BJ (cell line): ENCODE measurements at regions not wholly inside any gene's neighbourhood (a gene's known extent, or its start where the extent isn't known, plus 50 kb on each side); places are given as distances from the start of the nearest gene placed in this dataset.

Source experiments
- CTCF ChIA-PET: fragments of 350-600 bp; formaldehyde crosslinking; extraction: SDS; loops from one replicate; lab custom pipeline; 2021; ENCODE audit warnings: antibody characterized with exemption, inconsistent platforms; lab: Yijun Ruan, JAX
- POLR2A ChIA-PET: fragments of 300-600 bp; sonication (Branson Sonifier 250); formaldehyde crosslinking; extraction: SDS; loops from one replicate; lab custom pipeline; 2021; ENCODE audit warnings: antibody characterized with exemption; lab: Charles Lee
- DNase-seq: peaks from one replicate; pipeline ENCODE4 v3.0.0-alpha.2; 2011; ENCODE audit warnings: low read depth
- H3K27me3 ChIP-seq: 2 replicates; pipeline ENCODE4 v1.6.0; 2011; ENCODE audit warnings: low read length; ENCODE audit not compliant: control insufficient read depth, insufficient read depth
- H3K36me3 ChIP-seq: 2 replicates; pipeline ENCODE4 v1.5.1; 2011; ENCODE audit warnings: low read length; ENCODE audit not compliant: control insufficient read depth, insufficient read depth
- H3K4me3 ChIP-seq: 2 replicates; pipeline ENCODE4 v1.5.1; 2011; ENCODE audit warnings: low read depth, mild to moderate bottlenecking, control low read depth, low read length
- CTCF ChIP-seq: IDR thresholded peaks from 2 replicates; pipeline ENCODE4 v1.5.1; 2011; ENCODE audit warnings: low read depth, mild to moderate bottlenecking, control low read depth, inconsistent platforms, low read length, moderate library complexity; ENCODE audit not compliant: insufficient read depth

- Histone ChIP-seq H3K27me3 (no peaks in the 10 kb centered on the region), H3K36me3 (no peaks in the 10 kb centered on the region), H3K4me3 (no peak overlapping the region)
- CTCF ChIA-PET, result no interaction called here
- POLR2A ChIA-PET, result no interaction called here
- no peak for TF ChIP-seq CTCF
- no peak for DNase-seq
These were observed 1387.1 kb upstream of the TMEFF2 start for GRCh38 chr2:193581807-193582206.

- Histone ChIP-seq H3K27me3 (no peaks in the 10 kb centered on the region), H3K4me3 (no peak overlapping the region), H3K36me3 (no peaks in the 10 kb centered on the region)
- ChIA-PET POLR2A (no interaction called here), CTCF (no interaction called here)
- TF ChIP-seq CTCF, result no peak
- DNase-seq, result no peak
These were observed 1385.6 kb upstream of the TMEFF2 start for GRCh38 chr2:193580176-193580950.

GRCh38 chr2:193566886-193567285 lies 1372.2 kb upstream of the TMEFF2 start:
- no peaks in the 10 kb centered on the region for H3K27me3 ChIP-seq
- no peaks in the 10 kb centered on the region for H3K36me3 ChIP-seq
- POLR2A ChIA-PET, result no interaction called here
- no peak for DNase-seq
- H3K4me3 ChIP-seq, result no peak overlapping the region
- CTCF ChIA-PET, result no interaction called here
- TF ChIP-seq CTCF, result no peak

GRCh38 chr2:193566276-193566675 lies 1371.5 kb upstream of the TMEFF2 start:
- Histone ChIP-seq H3K27me3 (no peaks in the 10 kb centered on the region), H3K4me3 (no peak overlapping the region), H3K36me3 (no peaks in the 10 kb centered on the region)
- ChIA-PET POLR2A (no interaction called here), CTCF (no interaction called here)
- TF ChIP-seq CTCF, result no peak
- DNase-seq, result no peak

GRCh38 chr2:193562031-193562430 lies 1367.3 kb upstream of the TMEFF2 start:
- no peaks in the 10 kb centered on the region for H3K27me3 ChIP-seq
- DNase-seq, result no peak
- no peak overlapping the region for H3K4me3 ChIP-seq
- no peak for TF ChIP-seq CTCF
- H3K36me3 ChIP-seq, result no peaks in the 10 kb centered on the region
- ChIA-PET POLR2A (no interaction called here), CTCF (no interaction called here)
